OCI-LY7 (cell line): ENCODE measurements at regions not wholly inside any gene's neighbourhood (a gene's known extent, or its start where the extent isn't known, plus 50 kb on each side); places are given as distances from the start of the nearest gene placed in this dataset.

ENCODE experiments used
- EZH2phosphoT487 ChIP-seq: fragments of 200-600 bp; sonication (generic); IDR thresholded peaks from 2 replicates; pipeline ENCODE4 v1.6.1; 2018; ENCODE audit warnings: low read depth, borderline replicate concordance, mild to moderate bottlenecking, mixed run types, antibody characterized with exemption, low read length, moderate library complexity, mixed read lengths
- TF ChIP-seq, protein P1 (sequence below): fragments of 200-600 bp; sonication (generic); conservative IDR thresholded peaks from 2 replicates; pipeline ENCODE4 v1.5.1; 2014; ENCODE audit warnings: mild to moderate bottlenecking, antibody characterized with exemption, low read length, moderate library complexity, mixed read lengths

DNA sequence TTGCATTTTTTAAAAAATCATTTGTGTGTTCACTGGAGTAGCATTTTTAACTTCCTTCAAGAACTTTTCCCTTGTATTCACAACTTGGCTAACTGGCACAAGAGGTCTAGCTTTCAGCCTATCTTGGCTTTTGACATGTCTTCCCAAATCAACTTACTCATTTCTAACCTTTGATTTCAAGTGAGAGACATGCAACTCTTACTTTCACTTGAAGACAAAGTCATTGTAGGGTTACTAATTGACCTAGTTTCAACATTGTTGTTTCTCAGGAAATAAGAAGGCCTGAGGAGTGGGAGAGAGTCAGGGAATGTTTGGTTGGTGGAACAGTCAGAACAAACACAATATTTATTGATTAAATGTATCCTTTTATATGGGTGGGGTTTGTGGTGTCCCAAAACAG lies 95.0 kb upstream of the C9orf72 start:
- TF ChIP-seq EZH2phosphoT487: no peak
- TF ChIP-seq, protein P1, sequence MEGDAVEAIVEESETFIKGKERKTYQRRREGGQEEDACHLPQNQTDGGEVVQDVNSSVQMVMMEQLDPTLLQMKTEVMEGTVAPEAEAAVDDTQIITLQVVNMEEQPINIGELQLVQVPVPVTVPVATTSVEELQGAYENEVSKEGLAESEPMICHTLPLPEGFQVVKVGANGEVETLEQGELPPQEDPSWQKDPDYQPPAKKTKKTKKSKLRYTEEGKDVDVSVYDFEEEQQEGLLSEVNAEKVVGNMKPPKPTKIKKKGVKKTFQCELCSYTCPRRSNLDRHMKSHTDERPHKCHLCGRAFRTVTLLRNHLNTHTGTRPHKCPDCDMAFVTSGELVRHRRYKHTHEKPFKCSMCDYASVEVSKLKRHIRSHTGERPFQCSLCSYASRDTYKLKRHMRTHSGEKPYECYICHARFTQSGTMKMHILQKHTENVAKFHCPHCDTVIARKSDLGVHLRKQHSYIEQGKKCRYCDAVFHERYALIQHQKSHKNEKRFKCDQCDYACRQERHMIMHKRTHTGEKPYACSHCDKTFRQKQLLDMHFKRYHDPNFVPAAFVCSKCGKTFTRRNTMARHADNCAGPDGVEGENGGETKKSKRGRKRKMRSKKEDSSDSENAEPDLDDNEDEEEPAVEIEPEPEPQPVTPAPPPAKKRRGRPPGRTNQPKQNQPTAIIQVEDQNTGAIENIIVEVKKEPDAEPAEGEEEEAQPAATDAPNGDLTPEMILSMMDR: no peak
